ENCODE measurements at regions not wholly inside any gene's neighbourhood (a gene's known extent, or its start where the extent isn't known, plus 50 kb on each side); places are given as distances from the start of the nearest gene placed in this dataset.

DNA sequence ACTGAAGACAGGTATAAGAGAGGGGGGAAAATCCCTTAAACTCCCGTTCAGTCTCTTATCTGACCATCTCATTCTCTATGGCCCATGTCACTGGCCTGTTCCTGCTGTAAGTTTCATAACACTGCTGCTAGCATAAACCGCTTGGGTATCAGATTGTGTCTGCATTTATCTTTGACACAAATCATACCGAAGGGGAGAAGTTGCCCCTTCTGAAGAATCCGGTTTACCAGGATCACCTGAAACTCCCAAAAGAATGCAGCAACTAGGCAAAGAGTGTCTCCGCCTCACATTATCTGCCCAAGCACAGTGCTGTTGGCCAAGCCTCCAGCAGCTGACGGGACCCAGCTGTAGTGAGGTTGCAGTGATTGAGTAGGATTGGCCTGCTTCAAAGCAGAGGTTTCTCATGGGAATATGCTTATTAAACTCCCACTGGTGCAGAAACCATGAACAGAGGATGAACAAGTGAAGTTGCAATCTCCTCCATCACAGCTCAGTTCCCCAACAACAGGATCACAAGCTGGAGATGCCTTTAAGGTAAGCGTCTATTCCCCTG lies 71.3 kb upstream of the PUDP start:
- Histone ChIP-seq H3K27me3 (no peaks in the 10 kb centered on the region), H3K27ac (no peak overlapping the region), H3K4me3 (no peak overlapping the region), H3K9me3 (no peaks in the 10 kb centered on the region), H3K4me1 (no peaks in the 10 kb centered on the region), H3K36me3 (no peaks in the 10 kb centered on the region)
- no peak for DNase-seq
- no peak for TF ChIP-seq POLR2A (IDR thresholded peaks at IDR 0.05)
- TF ChIP-seq, protein P1, sequence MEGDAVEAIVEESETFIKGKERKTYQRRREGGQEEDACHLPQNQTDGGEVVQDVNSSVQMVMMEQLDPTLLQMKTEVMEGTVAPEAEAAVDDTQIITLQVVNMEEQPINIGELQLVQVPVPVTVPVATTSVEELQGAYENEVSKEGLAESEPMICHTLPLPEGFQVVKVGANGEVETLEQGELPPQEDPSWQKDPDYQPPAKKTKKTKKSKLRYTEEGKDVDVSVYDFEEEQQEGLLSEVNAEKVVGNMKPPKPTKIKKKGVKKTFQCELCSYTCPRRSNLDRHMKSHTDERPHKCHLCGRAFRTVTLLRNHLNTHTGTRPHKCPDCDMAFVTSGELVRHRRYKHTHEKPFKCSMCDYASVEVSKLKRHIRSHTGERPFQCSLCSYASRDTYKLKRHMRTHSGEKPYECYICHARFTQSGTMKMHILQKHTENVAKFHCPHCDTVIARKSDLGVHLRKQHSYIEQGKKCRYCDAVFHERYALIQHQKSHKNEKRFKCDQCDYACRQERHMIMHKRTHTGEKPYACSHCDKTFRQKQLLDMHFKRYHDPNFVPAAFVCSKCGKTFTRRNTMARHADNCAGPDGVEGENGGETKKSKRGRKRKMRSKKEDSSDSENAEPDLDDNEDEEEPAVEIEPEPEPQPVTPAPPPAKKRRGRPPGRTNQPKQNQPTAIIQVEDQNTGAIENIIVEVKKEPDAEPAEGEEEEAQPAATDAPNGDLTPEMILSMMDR (IDR thresholded peaks at IDR 0.05): no peak

DNA sequence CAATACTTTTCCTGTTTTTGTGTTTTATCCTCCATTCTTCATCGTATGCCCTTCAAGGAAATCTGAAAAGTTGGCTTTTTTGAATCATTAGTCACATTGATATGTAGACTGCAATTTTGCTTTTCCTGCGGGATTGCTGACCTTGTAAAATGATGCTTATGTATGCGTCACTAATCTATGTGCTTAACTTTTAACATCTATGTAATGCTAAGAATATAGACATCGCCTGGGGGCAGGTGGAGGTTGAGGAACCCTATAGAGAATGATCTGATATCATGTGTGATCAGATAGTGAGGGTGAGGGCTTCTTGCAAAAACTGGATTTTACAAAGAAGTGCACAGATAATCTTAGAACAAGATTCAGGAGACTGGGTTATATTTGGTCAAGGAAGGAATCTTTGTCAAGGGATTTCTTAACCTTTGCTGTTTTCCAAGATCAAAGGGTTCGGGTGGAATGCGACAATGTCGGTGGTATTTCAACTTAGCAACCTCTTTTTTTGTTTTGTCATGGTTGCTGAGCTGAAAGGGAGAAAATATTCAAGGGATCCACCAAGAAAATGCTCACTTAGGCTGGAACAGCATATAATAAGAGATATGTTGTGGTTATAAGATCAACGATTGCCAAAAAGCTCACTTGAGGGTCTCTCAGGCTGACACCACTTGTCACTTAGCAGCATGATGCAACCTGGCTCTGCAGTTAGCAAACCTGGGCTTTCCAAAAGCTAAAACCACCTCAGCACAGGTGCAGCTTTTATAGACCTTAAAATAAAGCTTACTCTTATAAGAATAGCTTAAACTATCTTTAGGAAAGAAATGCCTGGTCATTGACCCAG lies 70.6 kb upstream of the PUDP start:
- no peak for DNase-seq
- H3K4me1 ChIP-seq: no peaks in the 10 kb centered on the region
- H3K36me3 ChIP-seq: no peaks in the 10 kb centered on the region
- no peak for TF ChIP-seq POLR2A (IDR thresholded peaks at IDR 0.05)
- TF ChIP-seq, protein P1 (IDR thresholded peaks at IDR 0.05): no peak
- H3K9me3 ChIP-seq: no peaks in the 10 kb centered on the region
- no peak overlapping the region for H3K27ac ChIP-seq
- H3K27me3 ChIP-seq: no peaks in the 10 kb centered on the region
- H3K4me3 ChIP-seq: no peak overlapping the region

DNA sequence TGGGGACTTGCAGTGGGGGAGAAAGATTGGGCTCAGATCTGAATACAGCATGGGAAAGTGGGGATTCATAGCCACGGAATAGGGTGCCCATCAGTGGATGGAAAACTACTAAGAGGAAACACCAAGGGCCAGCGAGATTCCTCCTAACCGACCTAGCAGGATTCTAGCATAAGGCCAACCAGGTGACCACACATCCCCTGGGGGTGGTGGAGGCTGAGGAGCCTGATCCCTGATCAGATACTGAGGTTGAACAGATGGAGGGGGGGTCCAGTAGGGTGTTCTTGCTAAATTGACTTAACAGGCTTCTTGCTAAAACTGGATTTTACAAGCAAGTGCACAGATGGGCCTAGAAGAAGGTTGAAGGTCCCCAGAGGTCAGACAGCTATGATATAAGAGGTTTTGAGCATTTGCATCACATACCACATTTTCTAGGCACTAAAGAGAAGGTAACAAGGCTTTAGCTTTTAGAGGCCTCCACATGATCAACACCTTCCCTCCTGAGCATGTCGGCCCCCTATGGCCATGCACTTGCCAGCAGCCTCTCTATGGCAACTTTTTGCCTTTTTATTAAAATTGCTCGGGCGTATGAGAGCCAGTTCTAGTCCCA lies 69.1 kb upstream of the PUDP start:
- Histone ChIP-seq H3K4me1 (no peaks in the 10 kb centered on the region), H3K4me3 (no peak overlapping the region), H3K36me3 (no peaks in the 10 kb centered on the region), H3K27ac (no peak overlapping the region), H3K9me3 (no peaks in the 10 kb centered on the region), H3K27me3 (no peaks in the 10 kb centered on the region)
- TF ChIP-seq POLR2A (IDR thresholded peaks at IDR 0.05): no peak
- TF ChIP-seq, protein P1 (IDR thresholded peaks at IDR 0.05): no peak
- DNase-seq: no peak

DNA sequence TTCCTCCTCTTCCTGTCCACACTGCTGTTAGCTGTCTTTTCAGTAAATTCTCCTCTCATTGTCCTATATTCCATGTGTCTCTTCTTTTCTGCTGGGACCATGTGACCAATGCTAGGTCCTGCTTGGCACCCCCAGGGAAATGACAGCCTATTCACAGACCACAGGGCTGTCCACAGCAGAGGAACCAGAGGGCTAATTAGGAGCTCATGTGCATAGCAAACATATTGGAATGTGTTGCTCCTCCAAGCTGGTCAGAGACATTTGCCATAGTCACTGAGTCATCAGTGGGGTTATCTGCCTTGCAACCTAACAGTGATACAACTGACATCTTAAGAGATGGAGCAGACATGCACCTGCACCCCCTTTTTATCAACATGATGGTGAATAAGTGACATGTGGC lies 67.9 kb upstream of the PUDP start:
- H3K4me1 ChIP-seq: no peaks in the 10 kb centered on the region
- no peak overlapping the region for H3K27ac ChIP-seq
- no peak for DNase-seq
- TF ChIP-seq, protein P1 (IDR thresholded peaks at IDR 0.05): no peak
- no peak for TF ChIP-seq POLR2A (IDR thresholded peaks at IDR 0.05)
- no peaks in the 10 kb centered on the region for H3K36me3 ChIP-seq
- H3K4me3 ChIP-seq: no peak overlapping the region
- no peaks in the 10 kb centered on the region for H3K27me3 ChIP-seq
- H3K9me3 ChIP-seq: no peaks in the 10 kb centered on the region

DNA sequence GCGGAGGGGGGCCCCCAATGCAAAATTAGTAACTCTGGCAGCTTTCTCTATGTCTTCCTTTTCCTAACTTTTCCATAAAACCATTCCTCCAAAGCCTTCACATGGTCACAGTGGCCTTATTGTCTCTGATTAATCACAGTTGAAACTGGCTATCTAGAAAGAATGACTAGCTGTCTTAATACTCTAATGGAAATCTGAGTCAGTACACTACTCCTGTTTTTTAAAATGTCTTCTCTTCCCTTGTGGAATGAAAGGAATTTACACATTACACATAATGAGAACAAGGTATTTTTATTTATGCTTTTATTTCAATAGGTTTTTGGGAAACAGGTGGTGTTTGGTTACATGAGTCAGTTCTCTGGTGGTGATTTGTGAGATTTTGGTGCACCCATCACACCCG lies 66.3 kb upstream of the PUDP start:
- no peak for DNase-seq

More for the DNA sequence above, 66.3 kb upstream of the PUDP start:
- Histone ChIP-seq H3K9me3 (no peaks in the 10 kb centered on the region), H3K27me3 (no peaks in the 10 kb centered on the region), H3K27ac (no peak overlapping the region), H3K4me3 (no peak overlapping the region), H3K36me3 (no peaks in the 10 kb centered on the region), H3K4me1 (no peaks in the 10 kb centered on the region)
- TF ChIP-seq, protein P1 (IDR thresholded peaks at IDR 0.05): no peak
- no peak for TF ChIP-seq POLR2A (IDR thresholded peaks at IDR 0.05)
